ENCODE measurements at regions not wholly inside any gene's neighbourhood (a gene's known extent, or its start where the extent isn't known, plus 50 kb on each side); places are given as distances from the start of the nearest gene placed in this dataset.

GRCh38 chr19:28601723-28602440, 611.1 kb downstream of the UQCRFS1 start:
- no peak overlapping the region for H4K8ac ChIP-seq (ENCODE audit: low read depth, low read length)
- H3K23ac ChIP-seq (ENCODE audit: low read depth, low read length, poor library complexity): peak overlapping the region; percentile 10
- DNase-seq (ENCODE audit: low spot score): no peak
- no peak overlapping the region for H2AK5ac ChIP-seq (ENCODE audit: low read depth, low read length)
- no peaks in the 10 kb centered on the region for H3K4me1 ChIP-seq (ENCODE audit: control insufficient read depth in 2 of 2, insufficient read depth in 1 of 2, low read depth in 1 of 2, low read length in 2 of 2)
- no peak overlapping the region for H2BK15ac ChIP-seq (ENCODE audit: low read length)
- no peak overlapping the region for H3K14ac ChIP-seq (ENCODE audit: low read length)
- no peak overlapping the region for H2BK120ac ChIP-seq (ENCODE audit: low read depth, low read length)
- H3K79me1 ChIP-seq (ENCODE audit: low read depth, low read length): no peaks in the 10 kb centered on the region
- no peak overlapping the region for H3K9ac ChIP-seq (ENCODE audit: low read depth, low read length, poor library complexity)
- H3K27ac ChIP-seq (replicated peaks; ENCODE audit: low read length): no peak overlapping the region
- no CpG with 5 or more reads among the region's 10 CpGs for WGBS, 2 donors (ENCODE audit: extremely low coverage in 2 of 2, insufficient read length in 2 of 2, insufficient replicate concordance in 1 of 2)
- H3K18ac ChIP-seq (ENCODE audit: low read length): no peak overlapping the region
- no peak overlapping the region for H2AFZ ChIP-seq (ENCODE audit: low read length)
- H3K27me3 ChIP-seq (ENCODE audit: control insufficient read depth in 3 of 3, insufficient read depth in 3 of 3, low read depth in 1 of 3, low read length in 3 of 3): no peaks in the 10 kb centered on the region
- H3K4me2 ChIP-seq (ENCODE audit: insufficient read depth, low read length, poor library complexity, severe bottlenecking): no peak overlapping the region
- no peak overlapping the region for H4K91ac ChIP-seq (ENCODE audit: low read depth, low read length, poor library complexity)
- H2BK5ac ChIP-seq (ENCODE audit: low read length): no peak overlapping the region
- peaks cover 0 to 3% of the 10 kb centered on the region in 2 donors for H3K36me3 ChIP-seq (replicated peaks in 1 of 2; ENCODE audit: control insufficient read depth in 2 of 2, insufficient read depth in 2 of 2, low read length in 2 of 2)
- H3K4ac ChIP-seq (ENCODE audit: low read length): no peak overlapping the region
- no peak overlapping the region for H3K4me3 ChIP-seq (ENCODE audit: low read length in 2 of 2)
- no peak overlapping the region for H2BK12ac ChIP-seq (ENCODE audit: low read length)
- peaks cover 0 to 2% of the 10 kb centered on the region in 2 donors for H3K9me3 ChIP-seq (replicated peaks in 1 of 2; ENCODE audit: control insufficient read depth in 2 of 2, insufficient read depth in 1 of 2, low read depth in 1 of 2, low read length in 2 of 2)

GRCh38 chr19:28598861-28599260, 614.1 kb downstream of the UQCRFS1 start:
- Histone ChIP-seq H3K9me3 (replicated peaks in 1 of 2; ENCODE audit: control insufficient read depth in 2 of 2, insufficient read depth in 1 of 2, low read depth in 1 of 2, low read length in 2 of 2) (no peaks in the 10 kb centered on the region), H2BK15ac (ENCODE audit: low read length) (no peak overlapping the region), H3K18ac (ENCODE audit: low read length) (no peak overlapping the region), H2BK5ac (ENCODE audit: low read length) (no peak overlapping the region), H3K4me1 (ENCODE audit: control insufficient read depth in 2 of 2, insufficient read depth in 1 of 2, low read depth in 1 of 2, low read length in 2 of 2) (no peaks in the 10 kb centered on the region), H3K4me3 (ENCODE audit: low read length in 2 of 2) (no peak overlapping the region), H3K4ac (ENCODE audit: low read length) (no peak overlapping the region), H3K23ac (ENCODE audit: low read depth, low read length, poor library complexity) (no peak overlapping the region), H3K79me1 (ENCODE audit: low read depth, low read length) (no peaks in the 10 kb centered on the region), H2BK12ac (ENCODE audit: low read length) (no peak overlapping the region), H4K91ac (ENCODE audit: low read depth, low read length, poor library complexity) (no peak overlapping the region), H3K4me2 (ENCODE audit: insufficient read depth, low read length, poor library complexity, severe bottlenecking) (no peak overlapping the region), H2BK120ac (ENCODE audit: low read depth, low read length) (no peak overlapping the region), H3K14ac (ENCODE audit: low read length) (no peak overlapping the region), H4K8ac (ENCODE audit: low read depth, low read length) (no peak overlapping the region), H3K9ac (ENCODE audit: low read depth, low read length, poor library complexity) (no peak overlapping the region), H3K27ac (replicated peaks; ENCODE audit: low read length) (no peak overlapping the region), H3K36me3 (replicated peaks in 1 of 2; ENCODE audit: control insufficient read depth in 2 of 2, insufficient read depth in 2 of 2, low read length in 2 of 2) (no peaks in the 10 kb centered on the region), H2AK5ac (ENCODE audit: low read depth, low read length) (no peak overlapping the region), H2AFZ (ENCODE audit: low read length) (no peak overlapping the region), H3K27me3 (ENCODE audit: control insufficient read depth in 3 of 3, insufficient read depth in 3 of 3, low read depth in 1 of 3, low read length in 3 of 3) (no peaks in the 10 kb centered on the region)
- no peak for DNase-seq (ENCODE audit: low spot score)
- no CpG with 5 or more reads among the region's 3 CpGs for WGBS, 2 donors (ENCODE audit: extremely low coverage in 2 of 2, insufficient read length in 2 of 2, insufficient replicate concordance in 1 of 2)

- H3K4me3 ChIP-seq (ENCODE audit: low read length in 2 of 2): no peak overlapping the region
These were observed 616.3 kb downstream of the UQCRFS1 start for GRCh38 chr19:28596561-28597071.

GRCh38 chr19:28595722-28596480, 617.0 kb downstream of the UQCRFS1 start:
- H3K27me3 ChIP-seq (ENCODE audit: control insufficient read depth in 3 of 3, insufficient read depth in 3 of 3, low read depth in 1 of 3, low read length in 3 of 3): no peaks in the 10 kb centered on the region
- no peak overlapping the region for H2BK5ac ChIP-seq (ENCODE audit: low read length)
- no peak overlapping the region for H3K4me3 ChIP-seq (ENCODE audit: low read length in 2 of 2)
- H2BK15ac ChIP-seq (ENCODE audit: low read length): no peak overlapping the region
- H2BK120ac ChIP-seq (ENCODE audit: low read depth, low read length): no peak overlapping the region
- H3K4me2 ChIP-seq (ENCODE audit: insufficient read depth, low read length, poor library complexity, severe bottlenecking): no peak overlapping the region
- no peak overlapping the region for H3K27ac ChIP-seq (replicated peaks; ENCODE audit: low read length)
- H4K8ac ChIP-seq (ENCODE audit: low read depth, low read length): no peak overlapping the region
- no CpG with 5 or more reads among the region's 4 CpGs for WGBS, 2 donors (ENCODE audit: extremely low coverage in 2 of 2, insufficient read length in 2 of 2, insufficient replicate concordance in 1 of 2)
- H3K14ac ChIP-seq (ENCODE audit: low read length): no peak overlapping the region
- no peak overlapping the region for H3K23ac ChIP-seq (ENCODE audit: low read depth, low read length, poor library complexity)
- H3K4me1 ChIP-seq (ENCODE audit: control insufficient read depth in 2 of 2, insufficient read depth in 1 of 2, low read depth in 1 of 2, low read length in 2 of 2): no peaks in the 10 kb centered on the region
- no peak overlapping the region for H3K4ac ChIP-seq (ENCODE audit: low read length)
- no peak overlapping the region for H3K18ac ChIP-seq (ENCODE audit: low read length)
- no peak overlapping the region for H4K91ac ChIP-seq (ENCODE audit: low read depth, low read length, poor library complexity)
- H2BK12ac ChIP-seq (ENCODE audit: low read length): no peak overlapping the region
- no peak overlapping the region for H2AK5ac ChIP-seq (ENCODE audit: low read depth, low read length)
- H3K79me1 ChIP-seq (ENCODE audit: low read depth, low read length): no peaks in the 10 kb centered on the region
- no peak overlapping the region for H3K9ac ChIP-seq (ENCODE audit: low read depth, low read length, poor library complexity)
- no peak overlapping the region for H2AFZ ChIP-seq (ENCODE audit: low read length)
- no peak for DNase-seq (ENCODE audit: low spot score)
- H3K9me3 ChIP-seq (replicated peaks in 1 of 2; ENCODE audit: control insufficient read depth in 2 of 2, insufficient read depth in 1 of 2, low read depth in 1 of 2, low read length in 2 of 2): no peaks in the 10 kb centered on the region
- H3K36me3 ChIP-seq (replicated peaks in 1 of 2; ENCODE audit: control insufficient read depth in 2 of 2, insufficient read depth in 2 of 2, low read length in 2 of 2): no peaks in the 10 kb centered on the region

More at GRCh38 chr19:28596561-28597071, 616.3 kb downstream of the UQCRFS1 start:
- no peak overlapping the region for H2BK12ac ChIP-seq (ENCODE audit: low read length)
- no peak overlapping the region for H2AFZ ChIP-seq (ENCODE audit: low read length)
- H4K91ac ChIP-seq (ENCODE audit: low read depth, low read length, poor library complexity): no peak overlapping the region
- no peak overlapping the region for H3K27ac ChIP-seq (replicated peaks; ENCODE audit: low read length)
- H3K18ac ChIP-seq (ENCODE audit: low read length): no peak overlapping the region
- H3K79me1 ChIP-seq (ENCODE audit: low read depth, low read length): no peaks in the 10 kb centered on the region
- H2AK5ac ChIP-seq (ENCODE audit: low read depth, low read length): no peak overlapping the region
- no peaks in the 10 kb centered on the region for H3K27me3 ChIP-seq (ENCODE audit: control insufficient read depth in 3 of 3, insufficient read depth in 3 of 3, low read depth in 1 of 3, low read length in 3 of 3)
- no peaks in the 10 kb centered on the region for H3K36me3 ChIP-seq (replicated peaks in 1 of 2; ENCODE audit: control insufficient read depth in 2 of 2, insufficient read depth in 2 of 2, low read length in 2 of 2)
- H3K23ac ChIP-seq (ENCODE audit: low read depth, low read length, poor library complexity): no peak overlapping the region
- H3K4me1 ChIP-seq (ENCODE audit: control insufficient read depth in 2 of 2, insufficient read depth in 1 of 2, low read depth in 1 of 2, low read length in 2 of 2): no peaks in the 10 kb centered on the region
- no peak overlapping the region for H3K14ac ChIP-seq (ENCODE audit: low read length)
- no peak overlapping the region for H3K9ac ChIP-seq (ENCODE audit: low read depth, low read length, poor library complexity)
- H2BK5ac ChIP-seq (ENCODE audit: low read length): no peak overlapping the region
- no peak overlapping the region for H4K8ac ChIP-seq (ENCODE audit: low read depth, low read length)
- H3K9me3 ChIP-seq (replicated peaks in 1 of 2; ENCODE audit: control insufficient read depth in 2 of 2, insufficient read depth in 1 of 2, low read depth in 1 of 2, low read length in 2 of 2): no peaks in the 10 kb centered on the region
- H3K4ac ChIP-seq (ENCODE audit: low read length): no peak overlapping the region
- no peak overlapping the region for H2BK120ac ChIP-seq (ENCODE audit: low read depth, low read length)
- no peak for DNase-seq (ENCODE audit: low spot score)
- no peak overlapping the region for H2BK15ac ChIP-seq (ENCODE audit: low read length)
- no peak overlapping the region for H3K4me2 ChIP-seq (ENCODE audit: insufficient read depth, low read length, poor library complexity, severe bottlenecking)
- no CpG with 5 or more reads among the region's 12 CpGs for WGBS, 2 donors (ENCODE audit: extremely low coverage in 2 of 2, insufficient read length in 2 of 2, insufficient replicate concordance in 1 of 2)

Data from neuronal stem cell (in vitro differentiated cells).